ENCODE measurements at regions not wholly inside any gene's neighbourhood (a gene's known extent, or its start where the extent isn't known, plus 50 kb on each side); places are given as distances from the start of the nearest gene placed in this dataset.

DNA sequence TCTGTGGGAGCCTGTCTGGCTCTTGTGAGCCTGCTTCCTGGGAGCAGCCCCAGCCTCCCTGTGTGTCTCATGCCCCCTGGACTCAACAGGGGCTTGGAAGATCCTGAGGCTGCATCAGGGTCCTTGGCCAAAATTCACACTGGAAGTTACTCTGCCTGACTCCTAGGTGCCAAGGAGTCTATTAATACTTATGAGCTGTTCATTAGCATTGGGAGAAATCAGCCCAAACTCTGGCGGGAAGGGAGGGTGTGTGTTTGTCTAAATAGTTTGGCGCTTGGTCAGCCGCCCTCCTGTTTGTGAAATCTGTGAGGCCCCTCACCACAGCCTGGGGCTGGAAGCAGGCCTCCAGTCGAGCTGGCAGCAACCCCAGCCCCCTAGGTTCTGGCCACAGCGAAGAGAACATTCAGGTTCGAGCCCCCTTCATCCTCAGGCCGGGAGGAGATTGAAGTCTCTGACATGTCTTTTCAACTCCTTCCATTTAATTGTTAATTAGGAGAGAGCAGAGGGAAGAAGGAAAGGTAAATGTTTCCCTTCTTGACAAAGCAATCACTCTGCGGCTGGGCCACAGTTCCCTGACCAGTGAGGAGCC lies 82.1 kb upstream of the F3 start:
- TF ChIP-seq, protein P1, sequence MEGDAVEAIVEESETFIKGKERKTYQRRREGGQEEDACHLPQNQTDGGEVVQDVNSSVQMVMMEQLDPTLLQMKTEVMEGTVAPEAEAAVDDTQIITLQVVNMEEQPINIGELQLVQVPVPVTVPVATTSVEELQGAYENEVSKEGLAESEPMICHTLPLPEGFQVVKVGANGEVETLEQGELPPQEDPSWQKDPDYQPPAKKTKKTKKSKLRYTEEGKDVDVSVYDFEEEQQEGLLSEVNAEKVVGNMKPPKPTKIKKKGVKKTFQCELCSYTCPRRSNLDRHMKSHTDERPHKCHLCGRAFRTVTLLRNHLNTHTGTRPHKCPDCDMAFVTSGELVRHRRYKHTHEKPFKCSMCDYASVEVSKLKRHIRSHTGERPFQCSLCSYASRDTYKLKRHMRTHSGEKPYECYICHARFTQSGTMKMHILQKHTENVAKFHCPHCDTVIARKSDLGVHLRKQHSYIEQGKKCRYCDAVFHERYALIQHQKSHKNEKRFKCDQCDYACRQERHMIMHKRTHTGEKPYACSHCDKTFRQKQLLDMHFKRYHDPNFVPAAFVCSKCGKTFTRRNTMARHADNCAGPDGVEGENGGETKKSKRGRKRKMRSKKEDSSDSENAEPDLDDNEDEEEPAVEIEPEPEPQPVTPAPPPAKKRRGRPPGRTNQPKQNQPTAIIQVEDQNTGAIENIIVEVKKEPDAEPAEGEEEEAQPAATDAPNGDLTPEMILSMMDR (IDR thresholded peaks at IDR 0.05), result no peak
- no peak for TF ChIP-seq EZH2phosphoT487 (IDR thresholded peaks at IDR 0.05)
- no peak for TF ChIP-seq EZH2 (IDR thresholded peaks at IDR 0.05)
